GM12865 (cell line): ENCODE measurements at regions not wholly inside any gene's neighbourhood (a gene's known extent, or its start where the extent isn't known, plus 50 kb on each side); places are given as distances from the start of the nearest gene placed in this dataset.
A peak's percentile ranks its signal among the peaks of the same experiment; 100 is the strongest.

Experiments used
- DNase-seq: peaks from one replicate; pipeline ENCODE4 v3.0.0; 2010; ENCODE audit warnings: low read depth
- H3K4me3 ChIP-seq: 2 replicates; pipeline ENCODE4 v1.5.1; 2011; ENCODE audit warnings: mild to moderate bottlenecking, low read depth, low read length, control low read depth
- TF ChIP-seq, protein P1 (sequence below): IDR thresholded peaks from 2 replicates; pipeline ENCODE4 v1.5.1; 2011; ENCODE audit warnings: low read length, control low read depth, low read depth, inconsistent platforms; ENCODE audit not compliant: insufficient read depth; ENCODE audit errors: missing control alignments

- TF ChIP-seq, protein P1, sequence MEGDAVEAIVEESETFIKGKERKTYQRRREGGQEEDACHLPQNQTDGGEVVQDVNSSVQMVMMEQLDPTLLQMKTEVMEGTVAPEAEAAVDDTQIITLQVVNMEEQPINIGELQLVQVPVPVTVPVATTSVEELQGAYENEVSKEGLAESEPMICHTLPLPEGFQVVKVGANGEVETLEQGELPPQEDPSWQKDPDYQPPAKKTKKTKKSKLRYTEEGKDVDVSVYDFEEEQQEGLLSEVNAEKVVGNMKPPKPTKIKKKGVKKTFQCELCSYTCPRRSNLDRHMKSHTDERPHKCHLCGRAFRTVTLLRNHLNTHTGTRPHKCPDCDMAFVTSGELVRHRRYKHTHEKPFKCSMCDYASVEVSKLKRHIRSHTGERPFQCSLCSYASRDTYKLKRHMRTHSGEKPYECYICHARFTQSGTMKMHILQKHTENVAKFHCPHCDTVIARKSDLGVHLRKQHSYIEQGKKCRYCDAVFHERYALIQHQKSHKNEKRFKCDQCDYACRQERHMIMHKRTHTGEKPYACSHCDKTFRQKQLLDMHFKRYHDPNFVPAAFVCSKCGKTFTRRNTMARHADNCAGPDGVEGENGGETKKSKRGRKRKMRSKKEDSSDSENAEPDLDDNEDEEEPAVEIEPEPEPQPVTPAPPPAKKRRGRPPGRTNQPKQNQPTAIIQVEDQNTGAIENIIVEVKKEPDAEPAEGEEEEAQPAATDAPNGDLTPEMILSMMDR: no peak
- no peak for DNase-seq
- H3K4me3 ChIP-seq: no peak overlapping the region
Observed at GRCh38 chr10:56679578-56679977, 318.5 kb upstream of the ZWINT start.

DNA sequence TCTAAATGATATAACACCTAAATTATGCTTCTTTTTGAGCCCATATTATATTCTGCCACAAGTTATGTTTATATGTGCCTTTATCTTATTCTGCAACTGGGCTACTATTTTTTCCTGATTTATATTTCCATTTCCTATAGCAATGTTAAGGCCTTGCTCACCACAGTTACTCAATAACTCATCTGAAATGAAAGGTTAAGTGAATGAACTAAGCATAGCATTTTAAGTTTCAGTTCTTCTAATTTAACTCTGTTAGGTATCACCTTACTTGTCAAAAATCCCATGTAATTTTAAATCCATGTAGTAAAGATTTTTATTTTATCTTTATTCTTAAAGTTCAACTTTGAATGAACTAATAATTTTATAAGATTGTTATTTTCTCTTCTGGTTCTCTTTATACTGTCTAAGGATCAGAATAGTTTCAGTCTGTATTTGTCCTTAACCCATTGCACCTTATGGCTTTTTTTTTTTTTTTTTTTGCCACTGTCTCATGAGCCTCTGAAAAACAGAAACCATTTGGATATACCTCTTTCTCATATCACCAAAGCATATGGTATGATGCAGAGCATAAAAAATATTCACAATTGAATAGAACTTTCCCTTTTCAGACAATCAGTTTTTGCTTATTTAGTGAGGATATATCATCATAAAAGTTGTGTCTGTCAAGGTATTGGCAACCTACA lies 301.8 kb upstream of the ZWINT start:
- no peak overlapping the region for H3K4me3 ChIP-seq
- TF ChIP-seq, protein P1: no peak
- no peak for DNase-seq

GRCh38 chr10:56653289-56653688 lies 292.2 kb upstream of the ZWINT start:
- TF ChIP-seq, protein P1: no peak
- H3K4me3 ChIP-seq: no peak overlapping the region
- DNase-seq: no peak

- no peak for DNase-seq
- TF ChIP-seq, protein P1: no peak
Observed at GRCh38 chr10:56646329-56647111, 285.5 kb upstream of the ZWINT start.

DNA sequence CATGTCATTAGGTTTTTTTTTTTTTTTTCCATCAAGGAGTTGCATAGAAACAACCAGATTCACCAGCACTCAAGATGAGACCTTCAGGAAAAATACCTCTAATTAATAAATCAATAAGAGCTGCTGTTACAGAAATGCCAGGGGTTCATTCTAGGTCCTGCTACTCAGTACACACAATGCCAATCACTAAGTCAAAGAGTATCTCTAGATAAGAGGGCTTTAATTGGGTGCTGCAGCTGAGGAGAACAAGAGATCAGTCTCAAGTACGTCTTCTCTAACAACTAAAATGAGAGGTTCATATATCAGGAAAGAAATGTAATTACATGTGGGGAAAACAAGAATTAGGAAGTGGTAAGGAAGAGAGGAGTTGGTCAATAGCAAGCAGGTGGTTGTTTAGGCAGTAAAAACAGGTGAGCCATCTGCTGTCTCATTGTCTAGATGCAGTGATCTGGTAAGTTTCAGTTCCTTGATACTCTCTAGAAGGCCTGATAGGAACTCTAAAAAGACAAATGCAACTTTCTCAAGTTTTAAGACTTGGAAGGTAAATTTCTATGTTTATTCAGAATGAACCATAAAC lies 272.9 kb upstream of the ZWINT start:
- peak; percentile 67 for DNase-seq
- TF ChIP-seq, protein P1: no peak
- H3K4me3 ChIP-seq: no peak overlapping the region

More at GRCh38 chr10:56646329-56647111, 285.5 kb upstream of the ZWINT start:
- H3K4me3 ChIP-seq: no peak overlapping the region

- TF ChIP-seq, protein P1: no peak
- DNase-seq: no peak
- H3K4me3 ChIP-seq: no peak overlapping the region
Observed at GRCh38 chr10:56632537-56632936, 271.5 kb upstream of the ZWINT start.

DNA sequence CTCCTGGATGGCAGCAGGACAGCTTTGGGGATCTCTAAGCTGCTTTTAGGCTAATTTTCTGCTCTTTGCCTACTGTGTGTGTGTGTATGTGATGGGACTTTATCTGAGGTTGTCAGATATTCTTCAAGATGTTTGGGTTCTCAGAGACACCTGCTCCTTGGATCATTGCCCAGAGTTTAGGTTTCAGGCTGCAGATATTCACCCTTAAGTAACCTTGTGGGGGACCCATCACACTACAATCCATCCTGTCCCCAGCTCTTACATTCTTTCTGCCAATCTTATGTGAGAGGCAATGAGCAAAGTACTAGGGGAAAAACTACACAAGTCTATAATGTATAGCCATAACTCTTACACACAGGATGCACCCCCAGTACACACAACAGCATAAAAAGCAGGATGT lies 263.0 kb upstream of the ZWINT start:
- TF ChIP-seq, protein P1: no peak
- no peak overlapping the region for H3K4me3 ChIP-seq

More for the DNA sequence above, 263.0 kb upstream of the ZWINT start:
- peak; percentile 57 for DNase-seq
